PC-3 (cell line): ENCODE measurements at regions not wholly inside any gene's neighbourhood (a gene's known extent, or its start where the extent isn't known, plus 50 kb on each side); places are given as distances from the start of the nearest gene placed in this dataset.

ENCODE experiments used
- ATAC-seq: fragments of 200-7000 bp; cut with Tn5 transposase; 2 replicates; pipeline ENCODE4 v1.9.1; 2020; ENCODE audit warnings: mild to moderate bottlenecking, moderate library complexity
- BruUV-seq: library from RNA; stranded (reverse); fragments of 400-500 nt; replicated peaks from 2 replicates; lab custom pipeline; 2021; lab: Mats Ljungman, UMichigan
- CTCF ChIA-PET: fragments of 300-600 bp; sonication (Branson Sonifier 250); formaldehyde crosslinking; loops from one replicate; lab custom pipeline; 2022; ENCODE audit warnings: antibody characterized with exemption; lab: Charles Lee
- POLR2A ChIA-PET: fragments of 300-600 bp; sonication (Branson Sonifier 250); formaldehyde crosslinking; loops from one replicate; lab custom pipeline; 2022; ENCODE audit warnings: antibody characterized with exemption; ENCODE audit not compliant: unreplicated experiment; lab: Charles Lee
- DNase-seq: peaks from one replicate; pipeline ENCODE4 v3.0.0-alpha.2; 2015
- H2AFZ ChIP-seq: fragments of 300-600 bp; sonication (generic); 2 replicates; pipeline ENCODE4 v1.6.0; 2016; ENCODE audit warnings: antibody characterized with exemption, low read length
- H3F3A ChIP-seq: fragments of 300-600 bp; sonication (generic); one replicate; pipeline ENCODE4 v1.6.0; 2017; ENCODE audit warnings: antibody characterized with exemption, low read length, control low read depth, mild to moderate bottlenecking; ENCODE audit not compliant: unreplicated experiment
- H3K27ac ChIP-seq: fragments of 300-600 bp; sonication (generic); 2 replicates; pipeline ENCODE4 v1.5.1; 2016; ENCODE audit warnings: mild to moderate bottlenecking, low read length
- H3K27me3 ChIP-seq: fragments of 300-600 bp; sonication (generic); 2 replicates; pipeline ENCODE4 v1.6.1; 2016; ENCODE audit warnings: low read length, mixed read lengths
- H3K36me3 ChIP-seq: fragments of 300-600 bp; sonication (generic); 2 replicates; pipeline ENCODE4 v1.6.1; 2016; ENCODE audit warnings: low read depth, mixed run types, low read length, mixed read lengths
- H3K4me1 ChIP-seq: fragments of 300-600 bp; sonication (generic); 2 replicates; pipeline ENCODE4 v1.5.1; 2016; ENCODE audit warnings: low read length; ENCODE audit not compliant: insufficient read depth
- H3K4me2 ChIP-seq: fragments of 300-600 bp; sonication (generic); 2 replicates; pipeline ENCODE4 v1.6.0; 2016; ENCODE audit warnings: low read length
- H3K4me3 ChIP-seq: fragments of 300-600 bp; sonication (generic); 2 replicates; pipeline ENCODE4 v1.5.1; 2016; ENCODE audit warnings: mild to moderate bottlenecking, low read length, mixed read lengths
- H3K79me2 ChIP-seq: fragments of 300-600 bp; sonication (generic); 2 replicates; pipeline ENCODE4 v1.6.1; 2017; ENCODE audit warnings: low read length, mixed read lengths
- H3K9ac ChIP-seq: fragments of 300-600 bp; sonication (generic); 2 replicates; pipeline ENCODE4 v1.6.0; 2016; ENCODE audit warnings: mild to moderate bottlenecking, low read length
- H3K9me2 ChIP-seq: fragments of 300-600 bp; sonication (generic); replicated peaks from 2 replicates; pipeline ENCODE4 v1.6.1; 2016; ENCODE audit warnings: mixed run types, low read length, mixed read lengths
- H3K9me3 ChIP-seq: fragments of 300-600 bp; sonication (generic); 2 replicates; pipeline ENCODE4 v1.6.1; 2016; ENCODE audit warnings: low read length, mixed read lengths
- H4K20me1 ChIP-seq: fragments of 300-600 bp; sonication (generic); 2 replicates; pipeline ENCODE4 v1.6.1; 2016; ENCODE audit warnings: low read length, mixed read lengths
- EZH2 ChIP-seq: fragments of 300-600 bp; sonication (generic); IDR thresholded peaks from one replicate; pipeline ENCODE4 v1.6.1; 2017; ENCODE audit warnings: antibody characterized with exemption, mild to moderate bottlenecking, low read length; ENCODE audit not compliant: unreplicated experiment
- EZH2phosphoT487 ChIP-seq: fragments of 300-600 bp; sonication (generic); IDR thresholded peaks from 2 replicates; pipeline ENCODE4 v1.6.1; 2018; ENCODE audit warnings: mild to moderate bottlenecking, antibody characterized with exemption, low read length, borderline replicate concordance
- intact Hi-C: fragments of 100-400 bp; cut with micrococcal nuclease; formaldehyde crosslinking; loops from 2 replicates; pipeline ENCODE4 v1.9.0; 2023
- TF ChIP-seq, protein P1 (sequence below): fragments of 300-600 bp; sonication (generic); conservative IDR thresholded peaks from 2 replicates; pipeline ENCODE4 v1.5.1; 2017; ENCODE audit warnings: antibody characterized with exemption, low read depth, mild to moderate bottlenecking, low read length

GRCh38 chr19:31125071-31125470, 224.2 kb downstream of the TSHZ3 start:
- Histone ChIP-seq H3K9me2 (no peaks in the 10 kb centered on the region), H3K4me3 (no peak overlapping the region), H2AFZ (no peak overlapping the region), H3K36me3 (no peaks in the 10 kb centered on the region), H4K20me1 (no peaks in the 10 kb centered on the region), H3K4me1 (no peaks in the 10 kb centered on the region), H3F3A (no peaks in the 10 kb centered on the region), H3K9me3 (no peaks in the 10 kb centered on the region), H3K9ac (no peak overlapping the region), H3K79me2 (no peaks in the 10 kb centered on the region), H3K27me3 (no peaks in the 10 kb centered on the region), H3K4me2 (no peak overlapping the region), H3K27ac (no peak overlapping the region)
- no peak for TF ChIP-seq EZH2
- TF ChIP-seq EZH2phosphoT487 = no peak
- TF ChIP-seq, protein P1, sequence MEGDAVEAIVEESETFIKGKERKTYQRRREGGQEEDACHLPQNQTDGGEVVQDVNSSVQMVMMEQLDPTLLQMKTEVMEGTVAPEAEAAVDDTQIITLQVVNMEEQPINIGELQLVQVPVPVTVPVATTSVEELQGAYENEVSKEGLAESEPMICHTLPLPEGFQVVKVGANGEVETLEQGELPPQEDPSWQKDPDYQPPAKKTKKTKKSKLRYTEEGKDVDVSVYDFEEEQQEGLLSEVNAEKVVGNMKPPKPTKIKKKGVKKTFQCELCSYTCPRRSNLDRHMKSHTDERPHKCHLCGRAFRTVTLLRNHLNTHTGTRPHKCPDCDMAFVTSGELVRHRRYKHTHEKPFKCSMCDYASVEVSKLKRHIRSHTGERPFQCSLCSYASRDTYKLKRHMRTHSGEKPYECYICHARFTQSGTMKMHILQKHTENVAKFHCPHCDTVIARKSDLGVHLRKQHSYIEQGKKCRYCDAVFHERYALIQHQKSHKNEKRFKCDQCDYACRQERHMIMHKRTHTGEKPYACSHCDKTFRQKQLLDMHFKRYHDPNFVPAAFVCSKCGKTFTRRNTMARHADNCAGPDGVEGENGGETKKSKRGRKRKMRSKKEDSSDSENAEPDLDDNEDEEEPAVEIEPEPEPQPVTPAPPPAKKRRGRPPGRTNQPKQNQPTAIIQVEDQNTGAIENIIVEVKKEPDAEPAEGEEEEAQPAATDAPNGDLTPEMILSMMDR = no peak
- POLR2A ChIA-PET = no interaction called here
- DNase-seq (no peak), ATAC-seq (no peak)
- intact Hi-C loops = no loop called here
- CTCF ChIA-PET = no interaction called here
- no TSS peak for BruUV-seq

DNA sequence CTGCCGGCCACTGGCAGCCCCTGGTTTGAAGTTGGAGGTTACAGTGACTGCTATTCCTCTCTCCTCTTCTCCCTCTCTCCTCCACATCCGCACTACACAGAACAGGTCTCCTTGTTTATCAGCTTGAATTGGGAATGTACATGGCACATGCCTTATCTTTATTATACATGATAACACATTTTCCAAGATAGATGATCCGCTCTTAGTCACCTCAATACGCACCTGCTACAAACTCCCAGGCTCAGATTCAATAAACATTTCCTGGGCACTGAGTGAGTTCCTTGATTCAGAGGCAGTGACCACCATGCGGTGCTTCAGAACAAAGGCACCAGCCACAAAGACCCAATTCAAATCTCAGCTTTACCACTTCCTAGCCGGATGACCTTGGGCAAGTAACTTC, 227.7 kb downstream of the TSHZ3 start:
- no peak for ATAC-seq
- Histone ChIP-seq H3K27me3 (no peaks in the 10 kb centered on the region), H3F3A (no peaks in the 10 kb centered on the region), H4K20me1 (no peaks in the 10 kb centered on the region), H3K4me1 (no peaks in the 10 kb centered on the region), H3K36me3 (no peaks in the 10 kb centered on the region), H3K4me2 (no peak overlapping the region), H3K9me2 (no peaks in the 10 kb centered on the region), H3K79me2 (no peaks in the 10 kb centered on the region), H3K4me3 (no peak overlapping the region), H3K27ac (no peak overlapping the region), H3K9me3 (no peaks in the 10 kb centered on the region), H3K9ac (no peak overlapping the region), H2AFZ (no peak overlapping the region)
- TF ChIP-seq, protein P1 = no peak
- TF ChIP-seq EZH2phosphoT487 (no peak), EZH2 (no peak)
- ChIA-PET CTCF (no interaction called here), POLR2A (no interaction called here)
- no peak for DNase-seq
- no TSS peak for BruUV-seq
- intact Hi-C loops = no loop called here

- CTCF ChIA-PET = no interaction called here
- no peak overlapping the region for H2AFZ ChIP-seq
- BruUV-seq = no TSS peak
- no peaks in the 10 kb centered on the region for H3K27me3 ChIP-seq
- H3K4me3 ChIP-seq = no peak overlapping the region
- H3K79me2 ChIP-seq = no peaks in the 10 kb centered on the region
- H3K9ac ChIP-seq = no peak overlapping the region
- intact Hi-C loops = no loop called here
- H3K4me2 ChIP-seq = no peak overlapping the region
- TF ChIP-seq, protein P1 = no peak
- TF ChIP-seq EZH2 = no peak
- no peak for TF ChIP-seq EZH2phosphoT487
- no peaks in the 10 kb centered on the region for H3K4me1 ChIP-seq
- no peaks in the 10 kb centered on the region for H3K9me3 ChIP-seq
- no peak overlapping the region for H3K27ac ChIP-seq
- no peaks in the 10 kb centered on the region for H4K20me1 ChIP-seq
- H3K9me2 ChIP-seq = no peaks in the 10 kb centered on the region
- DNase-seq (no peak), ATAC-seq (no peak)
- POLR2A ChIA-PET = no interaction called here
- no peaks in the 10 kb centered on the region for H3F3A ChIP-seq
- no peaks in the 10 kb centered on the region for H3K36me3 ChIP-seq
Measured at GRCh38 chr19:31120952-31121351, 228.3 kb downstream of the TSHZ3 start.
